ENCODE measurements at regions not wholly inside any gene's neighbourhood (a gene's known extent, or its start where the extent isn't known, plus 50 kb on each side); places are given as distances from the start of the nearest gene placed in this dataset.
"Not testable (repeated sequence)": the region's sequence is repeated elsewhere in the genome, so short reads cannot be mapped to it uniquely, and the experiment has no call there.

- not testable (repeated sequence) for TF ChIP-seq CTCF (conservative IDR thresholded peaks at IDR 0.05); EZH2 (IDR thresholded peaks at IDR 0.05; ENCODE audit: low read depth)
These were observed 84.6 kb upstream of the THUMPD2 start for GRCh38 chr2:39863672-39864071.
